Activated T-helper 1 cell treated with anti-CD3 and anti-CD28 coated beads, Interleukin-12 subunit alpha, Interleukin-12 subunit beta, Interleukin-2, Interleukin-4 antibody, amounts not matched to agents 30 ng/mL and 10 ng/mL and 1 ng/mL, durations not matched to agents 14 hours and 24 hours and 36 hours (primary cell): ENCODE measurements at regions not wholly inside any gene's neighbourhood (a gene's known extent, or its start where the extent isn't known, plus 50 kb on each side); places are given as distances from the start of the nearest gene placed in this dataset.
"Not testable (repeated sequence)": the region's sequence is repeated elsewhere in the genome, so short reads cannot be mapped to it uniquely, and the experiment has no call there.

Experiments
- DNase-seq: peaks from one replicate; pipeline ENCODE4 v3.0.0; 2021; ENCODE audit warnings: low spot score
- H3K27ac Mint-ChIP-seq: one replicate; pipeline ENCODE4 v1.8.0; 2021; ENCODE audit warnings: mild to moderate bottlenecking, mixed read lengths
- H3K27me3 Mint-ChIP-seq: one replicate; pipeline ENCODE4 v1.8.0; 2022; ENCODE audit warnings: mild to moderate bottlenecking, moderate library complexity, mixed read lengths; ENCODE audit not compliant: insufficient read depth
- H3K36me3 Mint-ChIP-seq: one replicate; pipeline ENCODE4 v1.8.0; 2021; ENCODE audit warnings: low read depth, mixed read lengths
- H3K4me1 Mint-ChIP-seq: one replicate; pipeline ENCODE4 v1.8.0; 2021; ENCODE audit warnings: low read depth, mixed read lengths
- H3K4me3 Mint-ChIP-seq: one replicate; pipeline ENCODE4 v1.8.0; 2021; ENCODE audit warnings: mild to moderate bottlenecking, moderate library complexity, mixed read lengths
- H3K9me3 Mint-ChIP-seq: one replicate; pipeline ENCODE4 v1.8.0; 2021; ENCODE audit warnings: mixed read lengths
- intact Hi-C: fragments of 100-400 bp; cut with micrococcal nuclease; formaldehyde crosslinking; loops from one replicate; pipeline ENCODE4 v1.15.1; 2024

GRCh38 chr3:166818464-166818863 lies 561.6 kb downstream of the ZBBX start:
- H3K9me3 Mint-ChIP-seq, result no peaks in the 10 kb centered on the region
- no peaks in the 10 kb centered on the region for H3K36me3 Mint-ChIP-seq
- no peaks in the 10 kb centered on the region for H3K4me1 Mint-ChIP-seq
- no peak overlapping the region for H3K27ac Mint-ChIP-seq
- H3K4me3 Mint-ChIP-seq, result no peak overlapping the region
- intact Hi-C loops, result no loop called here
- no peaks in the 10 kb centered on the region for H3K27me3 Mint-ChIP-seq
- DNase-seq, result no peak

- DNase-seq, H3K36me3 Mint-ChIP-seq, H3K27me3 Mint-ChIP-seq, H3K27ac Mint-ChIP-seq, H3K4me3 Mint-ChIP-seq, H3K4me1 Mint-ChIP-seq, intact Hi-C loops, H3K9me3 Mint-ChIP-seq: not testable (repeated sequence)
Measured at GRCh38 chr3:166817269-166817668, 562.8 kb downstream of the ZBBX start.

GRCh38 chr3:166810741-166811445 lies 569.2 kb downstream of the ZBBX start:
- Mint-ChIP-seq H3K9me3 (peaks cover 10% of the 10 kb centered on the region), H3K27ac (no peak overlapping the region), H3K36me3 (no peaks in the 10 kb centered on the region), H3K4me3 (no peak overlapping the region), H3K4me1 (no peaks in the 10 kb centered on the region), H3K27me3 (no peaks in the 10 kb centered on the region)
- intact Hi-C loops, result no loop called here
- DNase-seq, result no peak

- Mint-ChIP-seq H3K4me3 (no peak overlapping the region), H3K27me3 (no peaks in the 10 kb centered on the region), H3K36me3 (no peaks in the 10 kb centered on the region), H3K27ac (no peak overlapping the region), H3K9me3 (peaks cover 12% of the 10 kb centered on the region), H3K4me1 (no peaks in the 10 kb centered on the region)
- DNase-seq, result no peak
- intact Hi-C loops, result no loop called here
Measured at GRCh38 chr3:166809520-166809919, 570.6 kb downstream of the ZBBX start.

GRCh38 chr3:166788936-166789335 lies 591.2 kb downstream of the ZBBX start:
- H3K9me3 Mint-ChIP-seq, result peaks cover 4% of the 10 kb centered on the region
- H3K4me1 Mint-ChIP-seq, result no peaks in the 10 kb centered on the region
- H3K27ac Mint-ChIP-seq, result no peak overlapping the region
- no peak for DNase-seq
- no peak overlapping the region for H3K4me3 Mint-ChIP-seq
- intact Hi-C loops, result no loop called here
- H3K36me3 Mint-ChIP-seq, result no peaks in the 10 kb centered on the region
- no peaks in the 10 kb centered on the region for H3K27me3 Mint-ChIP-seq

- no peak overlapping the region for H3K4me3 Mint-ChIP-seq
- H3K27ac Mint-ChIP-seq, result no peak overlapping the region
- no peaks in the 10 kb centered on the region for H3K4me1 Mint-ChIP-seq
- intact Hi-C loops, result no loop called here
- H3K9me3 Mint-ChIP-seq, result peaks cover 16% of the 10 kb centered on the region
- no peaks in the 10 kb centered on the region for H3K36me3 Mint-ChIP-seq
- H3K27me3 Mint-ChIP-seq, result no peaks in the 10 kb centered on the region
- DNase-seq, result no peak
Measured at GRCh38 chr3:166785876-166786275, 594.2 kb downstream of the ZBBX start.

- intact Hi-C loops, result no loop called here
- no peaks in the 10 kb centered on the region for H3K27me3 Mint-ChIP-seq
- DNase-seq, result no peak
- H3K27ac Mint-ChIP-seq, result no peak overlapping the region
- no peaks in the 10 kb centered on the region for H3K4me1 Mint-ChIP-seq
- H3K36me3 Mint-ChIP-seq, result no peaks in the 10 kb centered on the region
- peaks cover 14% of the 10 kb centered on the region for H3K9me3 Mint-ChIP-seq
- no peak overlapping the region for H3K4me3 Mint-ChIP-seq
Measured at GRCh38 chr3:166783206-166783605, 596.9 kb downstream of the ZBBX start.

- Mint-ChIP-seq H3K27ac (no peak overlapping the region), H3K36me3 (no peaks in the 10 kb centered on the region), H3K9me3 (peaks cover 18% of the 10 kb centered on the region), H3K4me1 (no peaks in the 10 kb centered on the region), H3K27me3 (no peaks in the 10 kb centered on the region), H3K4me3 (no peak overlapping the region)
- intact Hi-C loops, result no loop called here
- no peak for DNase-seq
Measured at GRCh38 chr3:166764698-166765318, 615.3 kb downstream of the ZBBX start.

- DNase-seq, result no peak
- intact Hi-C loops, result no loop called here
- Mint-ChIP-seq H3K27ac (no peak overlapping the region), H3K36me3 (no peaks in the 10 kb centered on the region), H3K27me3 (no peaks in the 10 kb centered on the region), H3K4me1 (no peaks in the 10 kb centered on the region), H3K9me3 (peaks cover 21% of the 10 kb centered on the region), H3K4me3 (no peak overlapping the region)
Measured at GRCh38 chr3:166759736-166760513, 620.2 kb downstream of the ZBBX start.

GRCh38 chr3:166752214-166752613 lies 627.9 kb downstream of the ZBBX start:
- Mint-ChIP-seq H3K36me3 (no peaks in the 10 kb centered on the region), H3K27ac (no peak overlapping the region), H3K9me3 (peaks cover 20% of the 10 kb centered on the region), H3K4me3 (no peak overlapping the region), H3K4me1 (no peaks in the 10 kb centered on the region), H3K27me3 (no peaks in the 10 kb centered on the region)
- intact Hi-C loops, result no loop called here
- DNase-seq, result no peak

- H3K4me1 Mint-ChIP-seq, result no peaks in the 10 kb centered on the region
- intact Hi-C loops, result no loop called here
- H3K9me3 Mint-ChIP-seq, result peaks cover 4% of the 10 kb centered on the region
- H3K4me3 Mint-ChIP-seq, result no peak overlapping the region
- H3K36me3 Mint-ChIP-seq, result no peaks in the 10 kb centered on the region
- DNase-seq, result no peak
- H3K27ac Mint-ChIP-seq, result no peak overlapping the region
- no peaks in the 10 kb centered on the region for H3K27me3 Mint-ChIP-seq
Measured at GRCh38 chr3:166743481-166744134, 636.5 kb downstream of the ZBBX start.

GRCh38 chr3:166734734-166735133 lies 645.4 kb downstream of the ZBBX start:
- no peak for DNase-seq
- Mint-ChIP-seq H3K9me3 (peaks cover 4% of the 10 kb centered on the region), H3K4me1 (no peaks in the 10 kb centered on the region), H3K4me3 (no peak overlapping the region), H3K36me3 (no peaks in the 10 kb centered on the region), H3K27me3 (no peaks in the 10 kb centered on the region), H3K27ac (no peak overlapping the region)
- intact Hi-C loops, result no loop called here

GRCh38 chr3:166731701-166732100 lies 648.4 kb downstream of the ZBBX start:
- Mint-ChIP-seq H3K27ac (no peak overlapping the region), H3K4me3 (no peak overlapping the region), H3K36me3 (no peaks in the 10 kb centered on the region), H3K9me3 (peaks cover 9% of the 10 kb centered on the region), H3K4me1 (no peaks in the 10 kb centered on the region), H3K27me3 (no peaks in the 10 kb centered on the region)
- DNase-seq, result no peak
- intact Hi-C loops, result no loop called here
